ENCODE measurements at regions not wholly inside any gene's neighbourhood (a gene's known extent, or its start where the extent isn't known, plus 50 kb on each side); places are given as distances from the start of the nearest gene placed in this dataset.

DNA sequence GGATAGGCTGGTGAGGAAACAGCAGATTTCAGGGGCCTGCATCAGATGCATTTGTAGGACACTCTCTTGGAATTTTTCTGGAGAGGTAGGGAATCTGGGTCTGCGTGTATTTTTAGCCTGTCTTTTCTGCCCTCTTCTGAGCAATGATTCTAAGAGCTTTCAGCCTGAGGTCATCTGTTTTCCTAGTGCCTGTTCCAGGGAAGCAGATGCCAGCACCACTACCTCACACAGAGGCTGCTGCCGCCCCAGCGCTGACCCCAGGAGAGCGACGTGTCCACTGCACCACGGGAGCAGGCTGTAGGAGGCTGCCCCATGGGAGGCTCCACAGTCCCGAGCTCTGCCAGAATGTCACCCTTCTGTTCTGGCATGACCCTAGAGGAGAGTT is 316.5 kb downstream of the CYP26B1 start:
- TF ChIP-seq FOXK2 (IDR thresholded peaks at IDR 0.05) (no peak), ELF4 (IDR thresholded peaks at IDR 0.05) (no peak), FOXA1 (IDR thresholded peaks at IDR 0.05) (no peak), BHLHE40 (IDR thresholded peaks at IDR 0.05; ENCODE audit: borderline replicate concordance) (no peak), HDGF (IDR thresholded peaks at IDR 0.05; ENCODE audit: borderline replicate concordance) (no peak), SP1 (IDR thresholded peaks at IDR 0.05) (no peak), SUZ12 (IDR thresholded peaks at IDR 0.05) (no peak), FOXM1 (IDR thresholded peaks at IDR 0.05; ENCODE audit: borderline replicate concordance) (no peak), L3MBTL2 (conservative IDR thresholded peaks at IDR 0.05) (no peak), TARDBP (IDR thresholded peaks at IDR 0.05) (no peak), ZNF384 (IDR thresholded peaks at IDR 0.05) (no peak), ARNT (IDR thresholded peaks at IDR 0.05) (no peak)

Measured in HEK293T (cell line).